Heart left ventricle (tissue), 13 donors: ENCODE measurements at regions not wholly inside any gene's neighbourhood (a gene's known extent, or its start where the extent isn't known, plus 50 kb on each side); places are given as distances from the start of the nearest gene placed in this dataset.

Source experiments
- POLR2A ChIP-seq, 2 donors: fragments of 450-650 bp; IDR thresholded peaks; one replicate each; pipeline ENCODE4 v1.6.1; 2017; ENCODE audit warnings: antibody characterized with exemption in 2 of 2, mild to moderate bottlenecking in 2 of 2, moderate library complexity in 2 of 2
- TF ChIP-seq, protein P1 (sequence below), 12 donors: fragments of 200-600 bp; sonication (generic) in 4 of 12; IDR thresholded peaks; one replicate each; pipeline versions ENCODE4 v1.5.0 to v1.8.0; 2018 to 2022; ENCODE audit warnings: antibody characterized with exemption in 12 of 12, mild to moderate bottlenecking in 5 of 12
- donor health status: ischemic (EF 13 %, LVEDD 7.1; RV severe dilation, severe dysfunction).
- donor health status: DM: no; HTN: yes; CAD: no.
- donor health status: DM: no; HTN: no; CAD: no.
- donor health status: ischemic (EF 25% LVEDD 6.9; RV normal size, moderate dysfunction).
- donor health status: ischemic (EF 25% LVEDD 5.7; RV mildly dilated, moderate dysfunction).
- donor health status: ischemic (EF 35%, LVEDD 5.7; RV mildly dilated, moderate dysfunction).
- donor health status: nonischemic (EF 11% LVEDD 7.7; RV severe dilation, severe dysfunction).
- donor health status: DM: yes; HTN: yes; CAD: no.
- donor health status: PGD.
- donor health status: ischemic (EF 29% LVEDD 5.4; RV normal size, mild dysfunction).
- donor health status: nonischemic (EF 23%, LVEDD 6.1; RV moderate dilation, normal function).

- TF ChIP-seq, protein P1, sequence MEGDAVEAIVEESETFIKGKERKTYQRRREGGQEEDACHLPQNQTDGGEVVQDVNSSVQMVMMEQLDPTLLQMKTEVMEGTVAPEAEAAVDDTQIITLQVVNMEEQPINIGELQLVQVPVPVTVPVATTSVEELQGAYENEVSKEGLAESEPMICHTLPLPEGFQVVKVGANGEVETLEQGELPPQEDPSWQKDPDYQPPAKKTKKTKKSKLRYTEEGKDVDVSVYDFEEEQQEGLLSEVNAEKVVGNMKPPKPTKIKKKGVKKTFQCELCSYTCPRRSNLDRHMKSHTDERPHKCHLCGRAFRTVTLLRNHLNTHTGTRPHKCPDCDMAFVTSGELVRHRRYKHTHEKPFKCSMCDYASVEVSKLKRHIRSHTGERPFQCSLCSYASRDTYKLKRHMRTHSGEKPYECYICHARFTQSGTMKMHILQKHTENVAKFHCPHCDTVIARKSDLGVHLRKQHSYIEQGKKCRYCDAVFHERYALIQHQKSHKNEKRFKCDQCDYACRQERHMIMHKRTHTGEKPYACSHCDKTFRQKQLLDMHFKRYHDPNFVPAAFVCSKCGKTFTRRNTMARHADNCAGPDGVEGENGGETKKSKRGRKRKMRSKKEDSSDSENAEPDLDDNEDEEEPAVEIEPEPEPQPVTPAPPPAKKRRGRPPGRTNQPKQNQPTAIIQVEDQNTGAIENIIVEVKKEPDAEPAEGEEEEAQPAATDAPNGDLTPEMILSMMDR (IDR thresholded peaks at IDR 0.05) = no peak
- TF ChIP-seq POLR2A (IDR thresholded peaks at IDR 0.05) = no peak
These were observed 1331.5 kb upstream of the PCDH20 start for GRCh38 chr13:62747152-62747551.
